ENCODE measurements at regions not wholly inside any gene's neighbourhood (a gene's known extent, or its start where the extent isn't known, plus 50 kb on each side); places are given as distances from the start of the nearest gene placed in this dataset.

DNA sequence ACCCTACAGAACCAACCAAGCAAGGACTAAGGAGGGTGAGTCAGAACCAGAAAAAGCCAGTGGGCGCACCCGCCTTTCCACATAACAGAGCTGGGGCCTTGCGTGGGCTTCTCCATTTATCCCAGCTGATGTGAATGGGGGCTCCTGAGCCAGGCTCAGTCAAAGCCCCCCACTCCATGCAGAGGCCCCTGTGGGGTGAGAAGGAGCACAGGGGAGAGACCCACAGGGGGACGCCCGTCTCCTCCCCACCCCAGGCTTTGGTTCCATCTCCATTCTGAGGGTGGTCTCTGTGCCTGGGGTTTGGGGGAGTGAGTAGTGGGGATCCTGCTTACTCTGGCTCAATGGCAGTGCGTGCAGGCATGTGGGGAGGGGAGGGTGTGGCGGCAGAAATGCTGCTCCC is 210.1 kb upstream of the TNRC6C start:
- TF ChIP-seq, protein P1, sequence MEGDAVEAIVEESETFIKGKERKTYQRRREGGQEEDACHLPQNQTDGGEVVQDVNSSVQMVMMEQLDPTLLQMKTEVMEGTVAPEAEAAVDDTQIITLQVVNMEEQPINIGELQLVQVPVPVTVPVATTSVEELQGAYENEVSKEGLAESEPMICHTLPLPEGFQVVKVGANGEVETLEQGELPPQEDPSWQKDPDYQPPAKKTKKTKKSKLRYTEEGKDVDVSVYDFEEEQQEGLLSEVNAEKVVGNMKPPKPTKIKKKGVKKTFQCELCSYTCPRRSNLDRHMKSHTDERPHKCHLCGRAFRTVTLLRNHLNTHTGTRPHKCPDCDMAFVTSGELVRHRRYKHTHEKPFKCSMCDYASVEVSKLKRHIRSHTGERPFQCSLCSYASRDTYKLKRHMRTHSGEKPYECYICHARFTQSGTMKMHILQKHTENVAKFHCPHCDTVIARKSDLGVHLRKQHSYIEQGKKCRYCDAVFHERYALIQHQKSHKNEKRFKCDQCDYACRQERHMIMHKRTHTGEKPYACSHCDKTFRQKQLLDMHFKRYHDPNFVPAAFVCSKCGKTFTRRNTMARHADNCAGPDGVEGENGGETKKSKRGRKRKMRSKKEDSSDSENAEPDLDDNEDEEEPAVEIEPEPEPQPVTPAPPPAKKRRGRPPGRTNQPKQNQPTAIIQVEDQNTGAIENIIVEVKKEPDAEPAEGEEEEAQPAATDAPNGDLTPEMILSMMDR (IDR thresholded peaks at IDR 0.05; ENCODE audit: insufficient read depth, low read length, severe bottlenecking) = no peak
- no peaks in the 10 kb centered on the region for H3K36me3 ChIP-seq (ENCODE audit: control insufficient read depth, insufficient read depth, low read length)
- no peak for DNase-seq (ENCODE audit: low read depth)
- no peak for FAIRE-seq
- no peaks in the 10 kb centered on the region for H3K27me3 ChIP-seq (ENCODE audit: control insufficient read depth, insufficient read depth, low read length)
- H3K4me3 ChIP-seq (ENCODE audit: low read depth, low read length) = no peak overlapping the region

GRCh38 chr17:77749321-77749751 is 209.2 kb upstream of the TNRC6C start:
- DNase-seq (ENCODE audit: low read depth) = no peak
- no peak for FAIRE-seq
- TF ChIP-seq, protein P1 (IDR thresholded peaks at IDR 0.05; ENCODE audit: insufficient read depth, low read length, severe bottlenecking) = no peak
- Histone ChIP-seq H3K36me3 (ENCODE audit: control insufficient read depth, insufficient read depth, low read length) (no peaks in the 10 kb centered on the region), H3K27me3 (ENCODE audit: control insufficient read depth, insufficient read depth, low read length) (no peaks in the 10 kb centered on the region), H3K4me3 (ENCODE audit: low read depth, low read length) (no peak overlapping the region)

DNA sequence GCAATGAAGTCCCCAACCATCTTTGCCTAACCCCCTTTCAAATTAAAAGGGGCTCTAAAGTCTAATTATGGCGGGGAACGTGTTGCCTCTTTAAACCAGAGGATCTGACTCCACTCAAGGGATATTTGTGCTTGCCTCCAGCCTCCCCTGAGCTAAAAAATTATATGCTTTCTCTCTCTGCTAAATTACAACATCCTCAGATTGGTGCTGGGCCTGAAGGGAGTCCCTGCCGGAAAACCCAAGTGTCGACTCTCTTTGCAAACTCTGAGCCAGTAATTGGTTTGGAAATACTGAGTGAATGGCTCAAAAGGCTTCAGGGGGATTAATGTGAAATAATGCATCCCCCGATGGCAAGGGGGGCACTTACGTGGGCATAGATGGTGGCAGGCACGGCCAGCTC is 208.5 kb upstream of the TNRC6C start:
- H3K36me3 ChIP-seq (ENCODE audit: control insufficient read depth, insufficient read depth, low read length) = no peaks in the 10 kb centered on the region
- no peaks in the 10 kb centered on the region for H3K27me3 ChIP-seq (ENCODE audit: control insufficient read depth, insufficient read depth, low read length)
- TF ChIP-seq, protein P1 (IDR thresholded peaks at IDR 0.05; ENCODE audit: insufficient read depth, low read length, severe bottlenecking) = no peak
- H3K4me3 ChIP-seq (ENCODE audit: low read depth, low read length) = no peak overlapping the region
- no peak for DNase-seq (ENCODE audit: low read depth)
- FAIRE-seq = no peak

- Histone ChIP-seq H3K36me3 (ENCODE audit: control insufficient read depth, insufficient read depth, low read length) (no peaks in the 10 kb centered on the region), H3K27me3 (ENCODE audit: control insufficient read depth, insufficient read depth, low read length) (no peaks in the 10 kb centered on the region), H3K4me3 (ENCODE audit: low read depth, low read length) (no peak overlapping the region)
- TF ChIP-seq, protein P1 (IDR thresholded peaks at IDR 0.05; ENCODE audit: insufficient read depth, low read length, severe bottlenecking) = no peak
- FAIRE-seq (no peak), DNase-seq (ENCODE audit: low read depth) (no peak)
These were observed 208.0 kb upstream of the TNRC6C start for GRCh38 chr17:77750427-77751043.

- DNase-seq (ENCODE audit: low read depth) = no peak
- FAIRE-seq = no peak
- no peaks in the 10 kb centered on the region for H3K36me3 ChIP-seq (ENCODE audit: control insufficient read depth, insufficient read depth, low read length)
- TF ChIP-seq, protein P1 (IDR thresholded peaks at IDR 0.05; ENCODE audit: insufficient read depth, low read length, severe bottlenecking) = no peak
- H3K4me3 ChIP-seq (ENCODE audit: low read depth, low read length) = no peak overlapping the region
- no peaks in the 10 kb centered on the region for H3K27me3 ChIP-seq (ENCODE audit: control insufficient read depth, insufficient read depth, low read length)
These were observed 205.3 kb upstream of the TNRC6C start for GRCh38 chr17:77753246-77753645.

GRCh38 chr17:77753691-77754245 is 204.7 kb upstream of the TNRC6C start:
- FAIRE-seq = no peak
- TF ChIP-seq, protein P1 (IDR thresholded peaks at IDR 0.05; ENCODE audit: insufficient read depth, low read length, severe bottlenecking) = no peak
- H3K36me3 ChIP-seq (ENCODE audit: control insufficient read depth, insufficient read depth, low read length) = no peaks in the 10 kb centered on the region
- H3K27me3 ChIP-seq (ENCODE audit: control insufficient read depth, insufficient read depth, low read length) = no peaks in the 10 kb centered on the region
- no peak for DNase-seq (ENCODE audit: low read depth)
- H3K4me3 ChIP-seq (ENCODE audit: low read depth, low read length) = no peak overlapping the region

All from bronchial epithelial cell (primary cell).